RWPE1 (cell line): ENCODE measurements at regions not wholly inside any gene's neighbourhood (a gene's known extent, or its start where the extent isn't known, plus 50 kb on each side); places are given as distances from the start of the nearest gene placed in this dataset.

Experiments used
- CTCF ChIA-PET: fragments of 350-600 bp; sonication (Branson Sonifier 250); formaldehyde crosslinking; extraction: SDS; loops from one replicate; lab custom pipeline; 2021; lab: Yijun Ruan, JAX
- POLR2A ChIA-PET: fragments of 400-600 bp; formaldehyde crosslinking; extraction: SDS; loops from one replicate; lab custom pipeline; 2020; ENCODE audit warnings: antibody characterized with exemption; ENCODE audit not compliant: low non-redundant PET; lab: Yijun Ruan, JAX
- DNase-seq: peaks from one replicate; pipeline ENCODE4 v3.0.0; 2012; ENCODE audit warnings: low spot score
- H3K27ac ChIP-seq: fragments of 450-650 bp; 2 replicates; pipeline ENCODE4 v1.5.1; 2017
- TF ChIP-seq, protein P1 (sequence below): fragments of 450-650 bp; conservative IDR thresholded peaks from 2 replicates; pipeline ENCODE4 v1.5.1; 2017; ENCODE audit warnings: low read depth, mild to moderate bottlenecking

DNA sequence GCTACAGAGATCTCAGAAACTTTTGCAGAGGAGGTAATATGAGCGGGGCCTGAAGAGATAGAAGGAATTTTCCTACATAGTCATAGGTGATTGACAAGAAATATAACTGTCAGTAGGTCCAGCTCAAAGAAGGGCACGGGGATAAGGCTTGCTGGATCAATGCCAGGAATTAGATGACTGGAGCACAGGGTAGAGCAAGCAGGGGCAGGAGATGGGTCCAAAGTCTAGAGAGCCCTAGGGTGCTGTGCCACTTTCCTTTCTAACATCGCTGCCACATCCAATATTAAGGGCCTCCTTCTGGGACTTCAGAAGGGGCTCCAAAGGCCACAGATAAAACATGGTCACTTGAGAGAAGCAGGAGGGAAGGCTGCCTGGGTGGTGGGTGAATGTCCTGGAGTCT lies 402.2 kb downstream of the MID1IP1 start:
- POLR2A ChIA-PET, result no interaction called here
- no peak for DNase-seq
- TF ChIP-seq, protein P1, sequence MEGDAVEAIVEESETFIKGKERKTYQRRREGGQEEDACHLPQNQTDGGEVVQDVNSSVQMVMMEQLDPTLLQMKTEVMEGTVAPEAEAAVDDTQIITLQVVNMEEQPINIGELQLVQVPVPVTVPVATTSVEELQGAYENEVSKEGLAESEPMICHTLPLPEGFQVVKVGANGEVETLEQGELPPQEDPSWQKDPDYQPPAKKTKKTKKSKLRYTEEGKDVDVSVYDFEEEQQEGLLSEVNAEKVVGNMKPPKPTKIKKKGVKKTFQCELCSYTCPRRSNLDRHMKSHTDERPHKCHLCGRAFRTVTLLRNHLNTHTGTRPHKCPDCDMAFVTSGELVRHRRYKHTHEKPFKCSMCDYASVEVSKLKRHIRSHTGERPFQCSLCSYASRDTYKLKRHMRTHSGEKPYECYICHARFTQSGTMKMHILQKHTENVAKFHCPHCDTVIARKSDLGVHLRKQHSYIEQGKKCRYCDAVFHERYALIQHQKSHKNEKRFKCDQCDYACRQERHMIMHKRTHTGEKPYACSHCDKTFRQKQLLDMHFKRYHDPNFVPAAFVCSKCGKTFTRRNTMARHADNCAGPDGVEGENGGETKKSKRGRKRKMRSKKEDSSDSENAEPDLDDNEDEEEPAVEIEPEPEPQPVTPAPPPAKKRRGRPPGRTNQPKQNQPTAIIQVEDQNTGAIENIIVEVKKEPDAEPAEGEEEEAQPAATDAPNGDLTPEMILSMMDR, result no peak
- CTCF ChIA-PET, result no interaction called here
- no peak overlapping the region for H3K27ac ChIP-seq

DNA sequence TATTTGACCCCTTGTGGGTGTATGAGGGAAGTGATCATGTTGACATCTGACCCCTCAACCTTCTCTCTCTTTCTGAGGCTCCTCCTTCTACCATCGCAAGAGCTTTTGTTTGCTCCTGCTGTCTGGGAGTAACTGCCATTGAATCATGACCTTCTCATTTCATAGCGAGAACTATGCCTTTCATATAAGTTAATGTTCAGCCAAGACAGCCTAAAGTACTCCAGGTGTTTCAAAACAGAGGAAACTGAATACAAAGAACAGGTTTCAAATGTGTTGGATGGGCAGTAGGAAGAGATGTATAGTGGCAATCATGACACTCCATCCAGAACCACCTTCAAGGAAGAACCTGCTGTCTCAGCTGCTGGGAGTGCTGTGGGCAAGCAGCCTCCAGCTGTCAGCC lies 403.1 kb downstream of the MID1IP1 start:
- no peak for DNase-seq
- POLR2A ChIA-PET, result no interaction called here
- CTCF ChIA-PET, result interaction anchor here (0.7 kb wide), 1 partner anchor 622 kb away, joined by 3 read pairs; no protein-coding TSS in a partner anchor
- TF ChIP-seq, protein P1, result no peak
- no peak overlapping the region for H3K27ac ChIP-seq

DNA sequence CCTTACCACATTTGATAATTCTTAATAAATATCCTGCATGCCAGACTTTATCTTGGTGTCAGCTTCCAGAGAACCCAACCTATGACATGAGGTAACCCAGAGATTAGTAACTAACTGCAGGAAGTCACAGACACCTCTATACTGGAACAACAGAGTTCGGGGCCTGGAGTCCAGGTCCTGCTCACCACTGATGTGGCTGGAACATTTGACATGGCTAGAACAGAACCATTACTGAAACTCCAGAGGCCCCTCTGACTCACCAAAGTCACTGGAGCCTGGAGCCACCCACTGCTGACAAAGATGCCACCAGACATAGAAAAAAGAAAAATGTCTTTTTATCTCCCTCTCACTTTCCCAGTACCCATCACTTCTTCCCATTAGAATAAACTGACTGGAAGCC lies 403.7 kb downstream of the MID1IP1 start:
- ChIA-PET CTCF (interaction anchor here (0.7 kb wide), 1 partner anchor 623 kb away, joined by 3 read pairs; no protein-coding TSS in a partner anchor), POLR2A (no interaction called here)
- DNase-seq, result no peak
- no peak overlapping the region for H3K27ac ChIP-seq
- TF ChIP-seq, protein P1, result no peak

DNA sequence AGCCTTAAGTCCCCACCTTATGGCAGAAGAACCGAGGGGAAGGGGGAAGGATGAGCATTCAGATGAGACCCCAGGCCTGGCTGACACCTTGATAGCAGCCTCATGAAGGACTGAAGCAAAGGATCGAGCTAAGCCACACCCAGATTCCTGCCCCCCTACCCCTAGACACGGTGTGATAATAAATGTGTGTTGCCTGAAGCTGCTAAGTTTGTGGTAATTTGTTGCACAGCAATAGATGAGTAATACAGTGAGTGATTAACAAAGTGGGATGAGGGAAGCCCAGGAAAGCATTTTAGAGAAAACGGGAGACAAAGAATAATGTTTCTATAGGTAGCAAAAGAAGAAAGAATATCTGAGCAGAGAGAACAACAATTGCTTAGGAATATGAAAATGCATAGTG lies 404.2 kb downstream of the MID1IP1 start:
- ChIA-PET POLR2A (no interaction called here), CTCF (no interaction called here)
- TF ChIP-seq, protein P1, result no peak
- no peak for DNase-seq
- H3K27ac ChIP-seq, result no peak overlapping the region

DNA sequence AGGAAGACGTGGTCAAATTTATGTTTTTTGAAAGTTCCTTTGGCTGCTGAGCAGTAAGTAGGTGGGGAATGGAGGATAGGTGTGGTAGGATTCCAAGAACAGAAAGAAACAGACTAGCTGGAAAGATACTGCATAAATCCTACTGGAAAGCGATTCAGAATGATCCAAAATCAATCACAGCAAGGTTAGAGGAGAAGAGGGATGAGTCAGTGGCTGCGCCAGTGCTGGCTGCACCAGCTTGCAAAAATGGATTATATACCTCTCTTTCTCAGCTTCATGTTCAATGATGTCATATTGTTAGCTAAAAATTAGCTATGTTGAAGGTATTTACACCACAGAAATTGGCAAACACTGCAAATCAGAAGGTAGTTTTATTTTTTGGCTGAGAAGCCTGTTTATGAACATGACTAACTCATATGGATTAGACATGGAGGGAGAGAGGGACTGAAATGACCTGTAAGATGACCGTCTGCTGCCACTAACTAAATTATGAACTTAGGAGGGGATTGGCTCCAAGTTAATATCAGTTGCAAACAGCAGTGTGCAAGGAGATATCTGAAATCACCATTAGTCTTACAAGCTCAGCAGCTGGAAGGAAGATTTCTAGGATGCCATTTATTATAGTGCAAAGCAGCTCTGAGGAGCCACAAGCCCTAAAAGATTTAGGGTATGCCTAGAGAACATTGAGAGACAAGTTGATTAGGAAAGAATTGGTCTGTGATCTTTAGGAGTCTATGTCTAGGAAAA lies 405.3 kb downstream of the MID1IP1 start:
- DNase-seq, result no peak
- no peak overlapping the region for H3K27ac ChIP-seq
- CTCF ChIA-PET, result no interaction called here
- TF ChIP-seq, protein P1, result no peak
- POLR2A ChIA-PET, result no interaction called here

DNA sequence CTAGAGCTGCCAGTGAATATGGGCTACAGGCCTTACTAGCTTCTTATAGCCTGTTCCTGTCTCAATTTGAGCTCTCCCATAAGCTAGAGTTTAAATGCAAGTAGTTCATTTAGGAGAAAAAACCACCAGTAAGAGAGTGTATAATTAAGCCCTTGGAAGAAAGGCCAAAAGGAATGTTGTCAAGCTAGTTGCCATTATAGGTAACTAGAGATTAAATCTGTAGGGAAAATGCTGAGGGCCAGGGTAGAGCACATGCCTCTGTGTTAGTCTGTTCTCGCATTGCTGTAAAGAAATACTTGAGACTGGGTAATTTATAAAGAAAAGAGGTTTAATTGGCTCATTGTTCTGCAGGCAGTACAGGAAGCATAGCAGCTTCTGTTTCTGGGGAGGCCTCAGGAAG lies 410.2 kb downstream of the MID1IP1 start:
- CTCF ChIA-PET, result no interaction called here
- H3K27ac ChIP-seq, result no peak overlapping the region
- TF ChIP-seq, protein P1, result no peak
- POLR2A ChIA-PET, result interaction anchor here (0.5 kb wide), 1 partner anchor 155 kb away, joined by 3 read pairs; no protein-coding TSS in a partner anchor
- DNase-seq, result no peak
